IPS-18a (cell line): ENCODE measurements at regions not wholly inside any gene's neighbourhood (a gene's known extent, or its start where the extent isn't known, plus 50 kb on each side); places are given as distances from the start of the nearest gene placed in this dataset.

Source experiments
- H3K27ac ChIP-seq: one replicate; pipeline ENCODE4 v1.5.1; 2013; ENCODE audit warnings: low read length
- H3K27me3 ChIP-seq: one replicate; pipeline ENCODE4 v1.6.1; 2013; ENCODE audit warnings: mild to moderate bottlenecking, low read length; ENCODE audit not compliant: control insufficient read depth, insufficient read depth
- H3K36me3 ChIP-seq: one replicate; pipeline ENCODE4 v1.6.1; 2013; ENCODE audit warnings: low read depth, low read length; ENCODE audit not compliant: control insufficient read depth
- H3K4me1 ChIP-seq: one replicate; pipeline ENCODE4 v1.6.1; 2013; ENCODE audit warnings: low read depth, low read length; ENCODE audit not compliant: control insufficient read depth
- H3K4me3 ChIP-seq: one replicate; pipeline ENCODE4 v1.5.1; 2013; ENCODE audit warnings: low read length
- H3K9ac ChIP-seq: one replicate; pipeline ENCODE4 v1.6.1; 2013; ENCODE audit warnings: mild to moderate bottlenecking, low read length, moderate library complexity
- H3K9me3 ChIP-seq: one replicate; pipeline ENCODE4 v1.6.1; 2013; ENCODE audit warnings: low read depth, low read length; ENCODE audit not compliant: control insufficient read depth

DNA sequence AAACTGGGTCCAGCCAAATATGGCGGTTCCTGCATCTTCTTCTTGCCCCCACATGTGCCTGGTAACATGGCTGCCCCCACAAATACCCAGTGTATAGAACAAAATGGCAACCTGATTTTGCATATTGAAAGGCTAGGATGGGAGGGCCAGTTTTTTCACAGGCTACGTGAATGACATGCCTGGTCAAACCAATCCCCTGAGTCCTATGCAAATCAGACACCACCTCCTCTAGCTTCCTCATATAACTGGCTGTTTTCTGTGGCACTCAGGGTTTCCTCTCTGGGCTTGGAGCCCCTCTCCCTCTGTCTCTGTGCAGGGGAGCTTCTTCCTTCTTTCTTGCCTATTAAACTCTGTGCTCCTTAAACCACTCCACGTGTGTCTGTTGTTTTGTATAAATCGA is 372.1 kb downstream of the KIF16B start:
- no peaks in the 10 kb centered on the region for H3K4me1 ChIP-seq
- H3K9me3 ChIP-seq, result no peaks in the 10 kb centered on the region
- H3K36me3 ChIP-seq, result no peaks in the 10 kb centered on the region
- no peak overlapping the region for H3K27ac ChIP-seq
- H3K27me3 ChIP-seq, result no peaks in the 10 kb centered on the region
- no peak overlapping the region for H3K9ac ChIP-seq
- no peak overlapping the region for H3K4me3 ChIP-seq

GRCh38 chr20:16197696-16198095 is 375.6 kb downstream of the KIF16B start:
- no peaks in the 10 kb centered on the region for H3K9me3 ChIP-seq
- no peak overlapping the region for H3K9ac ChIP-seq
- no peaks in the 10 kb centered on the region for H3K36me3 ChIP-seq
- H3K27ac ChIP-seq, result no peak overlapping the region
- H3K27me3 ChIP-seq, result no peaks in the 10 kb centered on the region
- H3K4me3 ChIP-seq, result no peak overlapping the region
- peaks cover 3% of the 10 kb centered on the region for H3K4me1 ChIP-seq

DNA sequence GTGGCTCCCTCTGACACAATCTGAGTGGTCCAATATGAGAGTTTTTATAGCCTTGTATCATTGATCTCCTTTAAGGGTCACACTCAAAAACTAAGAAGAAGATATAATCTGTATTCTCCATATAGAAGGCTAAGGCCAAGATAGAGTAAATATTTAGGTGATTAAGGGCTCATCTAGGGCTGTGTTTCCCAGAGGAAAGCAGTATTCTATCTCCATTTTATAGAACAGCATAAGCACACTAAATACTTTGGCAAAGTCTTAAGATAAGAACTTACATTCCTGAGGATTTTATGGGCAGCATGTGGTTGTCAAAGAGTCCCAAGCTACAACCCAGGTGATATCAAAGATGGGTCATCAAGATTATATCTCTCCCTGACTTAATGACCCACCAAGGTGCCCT is 377.6 kb downstream of the KIF16B start:
- no peaks in the 10 kb centered on the region for H3K27me3 ChIP-seq
- peaks cover 3% of the 10 kb centered on the region for H3K4me1 ChIP-seq
- no peak overlapping the region for H3K27ac ChIP-seq
- H3K9me3 ChIP-seq, result no peaks in the 10 kb centered on the region
- no peak overlapping the region for H3K4me3 ChIP-seq
- no peak overlapping the region for H3K9ac ChIP-seq
- no peaks in the 10 kb centered on the region for H3K36me3 ChIP-seq

GRCh38 chr20:16194617-16195360 is 378.5 kb downstream of the KIF16B start:
- Histone ChIP-seq H3K4me1 (peaks cover 3% of the 10 kb centered on the region), H3K9ac (no peak overlapping the region), H3K36me3 (no peaks in the 10 kb centered on the region), H3K27ac (no peak overlapping the region), H3K9me3 (no peaks in the 10 kb centered on the region), H3K27me3 (no peaks in the 10 kb centered on the region), H3K4me3 (no peak overlapping the region)

DNA sequence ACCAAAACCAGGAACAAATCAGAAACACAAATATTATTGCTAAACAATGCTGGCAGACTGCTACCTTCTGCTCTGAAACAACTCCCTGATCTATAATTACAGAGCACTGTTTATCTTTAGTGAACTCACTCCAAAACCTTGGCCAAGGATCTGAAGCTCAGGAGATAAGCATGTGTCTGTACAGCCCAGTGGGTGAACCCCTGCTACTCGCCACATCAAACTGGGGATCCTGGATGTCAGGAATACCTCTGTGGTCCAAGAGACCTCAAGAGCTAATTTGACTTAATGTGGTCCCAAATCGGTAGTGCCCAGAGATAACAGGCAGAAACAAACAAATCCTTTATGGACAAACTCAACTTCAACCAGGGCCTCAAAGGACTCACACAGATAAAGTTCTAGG is 381.8 kb downstream of the KIF16B start:
- no peak overlapping the region for H3K27ac ChIP-seq

GRCh38 chr20:16189371-16189770 is 383.9 kb downstream of the KIF16B start:
- Histone ChIP-seq H3K9me3 (no peaks in the 10 kb centered on the region), H3K4me3 (no peak overlapping the region), H3K27me3 (no peaks in the 10 kb centered on the region), H3K36me3 (no peaks in the 10 kb centered on the region), H3K4me1 (peaks cover under 1% of the 10 kb centered on the region), H3K27ac (no peak overlapping the region), H3K9ac (no peak overlapping the region)

More for the DNA sequence above, 381.8 kb downstream of the KIF16B start:
- Histone ChIP-seq H3K9ac (no peak overlapping the region), H3K36me3 (no peaks in the 10 kb centered on the region), H3K4me3 (no peak overlapping the region), H3K9me3 (no peaks in the 10 kb centered on the region), H3K4me1 (peaks cover 3% of the 10 kb centered on the region), H3K27me3 (no peaks in the 10 kb centered on the region)

DNA sequence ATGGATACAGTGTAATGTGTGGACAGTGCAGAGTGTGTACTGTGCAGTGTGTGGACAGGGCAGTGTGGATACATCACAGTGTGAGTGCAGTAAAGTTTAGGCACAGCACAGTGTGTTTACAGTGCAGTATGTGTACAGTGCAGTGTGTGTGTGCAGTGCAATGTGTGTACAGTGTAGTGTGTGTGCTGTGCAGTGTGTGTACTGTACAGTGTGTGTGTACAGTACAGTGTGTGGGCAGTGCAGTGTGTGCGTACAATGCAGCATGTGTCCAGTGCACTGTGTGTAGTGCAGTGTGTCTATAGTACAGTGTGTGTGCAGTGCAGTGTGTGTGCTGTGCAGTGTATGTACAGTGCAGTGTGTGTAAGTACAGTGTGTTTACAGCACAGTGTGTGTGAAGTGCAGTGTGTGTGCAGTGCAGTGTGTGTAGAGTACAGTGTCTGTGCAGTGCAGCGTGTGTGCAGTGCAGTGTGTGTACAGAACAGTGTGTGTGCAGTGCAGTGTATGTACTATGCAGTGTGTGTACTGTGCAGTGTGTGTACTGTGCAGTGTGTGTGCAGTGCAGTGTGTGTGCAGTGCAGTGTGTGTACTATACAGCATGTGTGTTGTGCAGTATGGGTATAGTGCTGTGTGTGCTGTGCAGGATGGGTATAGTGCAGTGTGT is 385.2 kb downstream of the KIF16B start:
- Histone ChIP-seq H3K9me3 (no peaks in the 10 kb centered on the region), H3K36me3 (no peaks in the 10 kb centered on the region), H3K27me3 (no peaks in the 10 kb centered on the region), H3K9ac (no peak overlapping the region), H3K4me3 (no peak overlapping the region), H3K27ac (no peak overlapping the region), H3K4me1 (no peaks in the 10 kb centered on the region)

GRCh38 chr20:16179919-16180318 is 393.3 kb downstream of the KIF16B start:
- Histone ChIP-seq H3K9ac (no peak overlapping the region), H3K4me3 (no peak overlapping the region), H3K9me3 (no peaks in the 10 kb centered on the region), H3K36me3 (no peaks in the 10 kb centered on the region), H3K4me1 (no peaks in the 10 kb centered on the region), H3K27me3 (no peaks in the 10 kb centered on the region), H3K27ac (no peak overlapping the region)

DNA sequence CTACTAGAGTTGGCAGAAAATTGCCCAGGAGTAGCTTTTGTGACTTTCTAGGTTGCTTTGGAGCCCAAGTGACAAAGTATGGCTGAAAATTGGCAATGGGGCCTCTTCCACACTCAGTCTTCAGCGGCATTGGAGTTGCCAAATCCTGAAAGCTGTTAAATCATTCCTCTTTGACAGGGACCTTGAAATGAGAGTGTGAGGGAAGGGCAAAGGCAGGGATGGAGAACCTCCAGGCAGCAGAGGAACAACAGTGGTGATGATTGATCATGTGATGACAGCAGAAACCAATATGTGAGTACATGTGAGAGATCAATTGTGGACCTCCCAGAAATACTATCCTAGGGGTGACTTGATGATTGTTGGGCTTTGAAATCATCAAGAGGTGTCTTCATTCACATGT is 393.9 kb downstream of the KIF16B start:
- no peaks in the 10 kb centered on the region for H3K9me3 ChIP-seq
- H3K4me3 ChIP-seq, result no peak overlapping the region
- H3K4me1 ChIP-seq, result no peaks in the 10 kb centered on the region
- H3K27ac ChIP-seq, result no peak overlapping the region
- H3K27me3 ChIP-seq, result no peaks in the 10 kb centered on the region
- no peaks in the 10 kb centered on the region for H3K36me3 ChIP-seq
- H3K9ac ChIP-seq, result no peak overlapping the region

DNA sequence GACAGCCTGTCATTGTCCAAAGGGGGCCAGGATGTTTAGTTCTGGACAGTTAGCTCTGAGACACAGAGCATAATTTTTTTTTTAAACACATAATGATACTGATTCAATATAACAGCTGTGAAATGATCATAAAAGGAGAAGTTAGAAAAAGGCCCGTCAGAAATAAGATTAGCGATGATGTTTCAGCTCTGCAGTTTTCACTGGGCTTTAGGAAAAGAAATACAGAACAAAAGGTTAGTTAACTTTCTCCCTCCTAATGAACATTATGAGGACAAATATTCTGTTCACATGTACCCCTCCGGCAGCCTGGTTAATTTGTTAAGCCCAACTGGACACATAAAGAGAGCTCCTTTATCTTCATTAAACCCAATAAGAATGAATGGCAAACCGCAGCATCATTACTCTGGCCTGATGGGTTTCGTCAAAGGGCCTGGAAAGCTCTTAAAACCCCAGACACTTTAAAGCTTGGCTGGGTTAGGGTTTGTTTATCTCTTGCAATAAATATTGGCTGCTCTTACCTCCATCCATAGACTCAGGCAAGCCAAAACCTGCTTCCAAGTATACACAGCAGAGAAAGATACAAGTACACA is 394.6 kb downstream of the KIF16B start:
- H3K36me3 ChIP-seq, result no peaks in the 10 kb centered on the region
- H3K9me3 ChIP-seq, result no peaks in the 10 kb centered on the region
- H3K4me1 ChIP-seq, result no peaks in the 10 kb centered on the region
- H3K4me3 ChIP-seq, result no peak overlapping the region
- no peak overlapping the region for H3K9ac ChIP-seq
- H3K27me3 ChIP-seq, result no peaks in the 10 kb centered on the region
- H3K27ac ChIP-seq, result no peak overlapping the region

GRCh38 chr20:16175322-16175961 is 397.8 kb downstream of the KIF16B start:
- H3K4me1 ChIP-seq, result no peaks in the 10 kb centered on the region
- no peaks in the 10 kb centered on the region for H3K9me3 ChIP-seq
- no peak overlapping the region for H3K9ac ChIP-seq
- H3K4me3 ChIP-seq, result no peak overlapping the region
- H3K27ac ChIP-seq, result no peak overlapping the region
- H3K27me3 ChIP-seq, result no peaks in the 10 kb centered on the region
- H3K36me3 ChIP-seq, result no peaks in the 10 kb centered on the region
